H1 (cell line): ENCODE measurements at regions not wholly inside any gene's neighbourhood (a gene's known extent, or its start where the extent isn't known, plus 50 kb on each side); places are given as distances from the start of the nearest gene placed in this dataset.

Experiments
- CTCF ChIA-PET: fragments of 300-600 bp; sonication (Branson Sonifier 250); formaldehyde crosslinking; loops from one replicate; lab custom pipeline; 2021; ENCODE audit not compliant: partially characterized antibody; lab: Charles Lee
- POLR2A ChIA-PET: fragments of 300-600 bp; sonication (Branson Sonifier 250); formaldehyde crosslinking; loops from one replicate; lab custom pipeline; 2021; ENCODE audit warnings: inconsistent platforms; ENCODE audit not compliant: partially characterized antibody; lab: Charles Lee
- DNase-seq, 2 experiments: peaks; one replicate each; pipeline versions ENCODE4 v3.0.0 to v3.0.0-alpha.2; 2010 to 2022; ENCODE audit warnings: low spot score in 2 of 2, low read depth in 1 of 2, mixed read lengths in 1 of 2
- FAIRE-seq: peaks from 2 replicates; lab custom pipeline; 2011; peaks lifted over from hg19 to GRCh38; lab: Jason Lieb, UNC
- H2AFZ ChIP-seq: 2 replicates; pipeline ENCODE4 v1.8.1; 2012; ENCODE audit warnings: low read length, inconsistent platforms
- H2AK5ac ChIP-seq: 2 replicates; pipeline ENCODE4 v1.6.1; 2013; ENCODE audit warnings: low read depth, low read length
- H2BK120ac ChIP-seq: replicated peaks from 2 replicates; pipeline ENCODE3; 2013; ENCODE audit warnings: low read depth, low read length, inconsistent platforms
- H2BK12ac ChIP-seq: 2 replicates; pipeline ENCODE4 v1.6.1; 2013; ENCODE audit warnings: low read depth, low read length
- H2BK15ac ChIP-seq: 2 replicates; pipeline ENCODE4 v1.6.1; 2013; ENCODE audit warnings: low read length
- H2BK20ac ChIP-seq: 2 replicates; pipeline ENCODE4 v1.6.1; 2013; ENCODE audit warnings: low read length
- H2BK5ac ChIP-seq: 2 replicates; pipeline ENCODE4 v1.6.1; 2013; ENCODE audit warnings: low read depth, low read length
- H3K14ac ChIP-seq: 2 replicates; pipeline ENCODE4 v1.6.1; 2013; ENCODE audit warnings: inconsistent platforms; ENCODE audit not compliant: insufficient read length
- H3K18ac ChIP-seq: 2 replicates; pipeline ENCODE4 v1.6.1; 2013; ENCODE audit warnings: low read length; ENCODE audit errors: extremely low read depth
- H3K23ac ChIP-seq: 2 replicates; pipeline ENCODE4 v1.6.1; 2013; ENCODE audit warnings: inconsistent platforms; ENCODE audit not compliant: insufficient read length
- H3K23me2 ChIP-seq: 2 replicates; pipeline ENCODE4 v1.6.1; 2013; ENCODE audit warnings: low read depth, low read length
- H3K27ac ChIP-seq: 2 replicates; pipeline ENCODE4 v1.6.1; 2011; ENCODE audit warnings: low read depth, low read length, inconsistent platforms
- H3K27me3 ChIP-seq, 4 experiments: replicated peaks in 1 of 4; 1 replicate in 1 of 4; 2 replicates in 3 of 4; pipeline versions ENCODE4 v1.6.1 to v1.8.1; 2011 to 2013; ENCODE audit warnings: low read length in 3 of 4, mild to moderate bottlenecking in 3 of 4, inconsistent platforms in 2 of 4, mixed read lengths in 2 of 4, moderate library complexity in 1 of 4; ENCODE audit not compliant: control insufficient read depth in 3 of 4, insufficient read depth in 3 of 4; ENCODE audit errors: extremely low read depth in 1 of 4
- H3K36me3 ChIP-seq, 4 experiments: 2 replicates each; pipeline versions ENCODE4 v1.6.1 to v1.8.1; 2011 to 2013; ENCODE audit warnings: mild to moderate bottlenecking in 4 of 4, low read length in 3 of 4, moderate library complexity in 2 of 4, control low read depth in 1 of 4, inconsistent platforms in 1 of 4; ENCODE audit not compliant: insufficient read depth in 4 of 4, control insufficient read depth in 2 of 4
- H3K4ac ChIP-seq: replicated peaks from 2 replicates; pipeline ENCODE3; 2013; ENCODE audit warnings: low read length, low read depth, mixed read lengths, inconsistent platforms; ENCODE audit not compliant: insufficient read length
- H3K4me1 ChIP-seq, 4 experiments: replicated peaks in 1 of 4; 1 replicate in 1 of 4; 2 replicates in 3 of 4; pipeline versions ENCODE4 v1.6.1 to v1.8.1; 2011 to 2013; ENCODE audit warnings: low read length in 3 of 4, inconsistent platforms in 2 of 4, mixed read lengths in 1 of 4; ENCODE audit not compliant: insufficient read depth in 4 of 4, control insufficient read depth in 3 of 4
- H3K4me2 ChIP-seq, 2 experiments: 2 replicates each; pipeline versions ENCODE4 v1.6.1 to v1.8.1; 2011 to 2013; ENCODE audit warnings: low read depth in 2 of 2, low read length in 2 of 2, control low read depth in 1 of 2, inconsistent platforms in 1 of 2, mild to moderate bottlenecking in 1 of 2; ENCODE audit not compliant: insufficient read depth in 1 of 2
- H3K4me3 ChIP-seq, 4 experiments: fragments of 200-600, 300-600 bp in 1 of 4; sonication (generic), shearing (Covaris generic), sonication (Bioruptor Twin) in 1 of 4; 2 replicates each; pipeline versions ENCODE4 v1.5.1 to v1.8.1; 2011 to 2016; ENCODE audit warnings: low read length in 4 of 4, low read depth in 3 of 4, control low read depth in 2 of 4, inconsistent platforms in 2 of 4, mild to moderate bottlenecking in 2 of 4, mixed read lengths in 1 of 4, moderate library complexity in 1 of 4; ENCODE audit not compliant: insufficient read depth in 2 of 4; ENCODE audit errors: extremely low read depth in 1 of 4
- H3K56ac ChIP-seq: replicated peaks from 2 replicates; pipeline ENCODE3; 2013; ENCODE audit warnings: low read depth, mild to moderate bottlenecking, mixed read lengths, low read length, inconsistent platforms; ENCODE audit not compliant: insufficient read length
- H3K79me1 ChIP-seq: 2 replicates; pipeline ENCODE4 v1.6.1; 2013; ENCODE audit warnings: low read depth, low read length, control low read depth
- H3K79me2 ChIP-seq, 2 experiments: 2 replicates each; pipeline versions ENCODE4 v1.6.1 to v1.8.1; 2012 to 2013; ENCODE audit warnings: low read length in 2 of 2, mild to moderate bottlenecking in 2 of 2, inconsistent platforms in 1 of 2; ENCODE audit not compliant: insufficient read depth in 2 of 2, control insufficient read depth in 1 of 2
- H3K9ac ChIP-seq, 4 experiments: replicated peaks in 1 of 4; 1 replicate in 1 of 4; 2 replicates in 3 of 4; pipeline versions ENCODE4 v1.6.1 to v1.8.1; 2011 to 2013; ENCODE audit warnings: low read depth in 3 of 4, low read length in 3 of 4, control low read depth in 2 of 4, mild to moderate bottlenecking in 2 of 4, moderate library complexity in 2 of 4, inconsistent platforms in 1 of 4; ENCODE audit errors: extremely low read depth in 1 of 4
- H3K9me3 ChIP-seq, 2 experiments: 2 replicates each; pipeline versions ENCODE4 v1.6.1 to v1.8.1; 2012 to 2013; ENCODE audit warnings: mild to moderate bottlenecking in 2 of 2, moderate library complexity in 2 of 2, control low read depth in 1 of 2, inconsistent platforms in 1 of 2, low read depth in 1 of 2, low read length in 1 of 2, mixed read lengths in 1 of 2; ENCODE audit not compliant: insufficient read depth in 2 of 2
- H4K20me1 ChIP-seq, 2 experiments: replicated peaks in 1 of 2; 2 replicates each; pipeline versions ENCODE3 to v1.8.1; 2011 to 2013; ENCODE audit warnings: inconsistent platforms in 2 of 2, low read length in 2 of 2, mild to moderate bottlenecking in 1 of 2; ENCODE audit not compliant: insufficient read depth in 2 of 2, control insufficient read depth in 1 of 2
- H4K5ac ChIP-seq: 2 replicates; pipeline ENCODE4 v1.6.1; 2013; ENCODE audit warnings: low read length, low read depth, mixed read lengths, inconsistent platforms; ENCODE audit not compliant: insufficient read length
- H4K8ac ChIP-seq: 2 replicates; pipeline ENCODE4 v1.8.0; 2013; ENCODE audit warnings: mild to moderate bottlenecking, moderate library complexity, low read length, inconsistent platforms; ENCODE audit not compliant: insufficient read depth; ENCODE audit errors: extremely low read depth
- H4K91ac ChIP-seq: replicated peaks from 2 replicates; pipeline ENCODE3; 2013; ENCODE audit warnings: low read length, mixed read lengths, inconsistent platforms; ENCODE audit not compliant: insufficient read length
- BACH1 ChIP-seq: IDR thresholded peaks from 2 replicates; pipeline ENCODE4 v1.6.1; 2012; ENCODE audit warnings: low read length, improper control_type of control experiment
- EP300 ChIP-seq, 2 experiments: IDR thresholded peaks; 1 replicate in 1 of 2; 2 replicates in 1 of 2; pipeline ENCODE4 v1.6.1; 2011 to 2012; ENCODE audit warnings: low read depth in 2 of 2, low read length in 2 of 2, mild to moderate bottlenecking in 2 of 2, borderline replicate concordance in 1 of 2, inconsistent platforms in 1 of 2, moderate library complexity in 1 of 2
- POU5F1 ChIP-seq: IDR thresholded peaks from 2 replicates; pipeline ENCODE4 v1.6.1; 2011; ENCODE audit warnings: low read depth, mild to moderate bottlenecking, low read length, moderate library complexity
- RBBP5 ChIP-seq: IDR thresholded peaks from 2 replicates; pipeline ENCODE4 v1.7.1; 2012; ENCODE audit warnings: low read depth, mild to moderate bottlenecking, inconsistent platforms, low read length, moderate library complexity, borderline replicate concordance
- RXRA ChIP-seq: IDR thresholded peaks from 2 replicates; pipeline ENCODE4 v1.6.1; 2011; ENCODE audit warnings: low read depth, mild to moderate bottlenecking, low read length, moderate library complexity; ENCODE audit not compliant: insufficient read depth
- SP2 ChIP-seq: IDR thresholded peaks from 2 replicates; pipeline ENCODE4 v1.6.1; 2012; ENCODE audit warnings: mild to moderate bottlenecking, low read length, inconsistent platforms
- SUZ12 ChIP-seq: fragments of 200-600 bp; sonication (generic); IDR thresholded peaks from 2 replicates; pipeline ENCODE4 v1.6.1; 2012; ENCODE audit warnings: mild to moderate bottlenecking, inconsistent platforms, low read length, moderate library complexity, mixed read lengths
- TEAD4 ChIP-seq: IDR thresholded peaks from 2 replicates; pipeline ENCODE4 v1.6.1; 2012; ENCODE audit warnings: low read depth, low read length, inconsistent platforms, mixed read lengths
- USF2 ChIP-seq: IDR thresholded peaks from 2 replicates; pipeline ENCODE4 v1.6.1; 2011; ENCODE audit warnings: low read length, improper control_type of control experiment
- WGBS, 2 experiments: shearing (Covaris generic) in 1 of 2; methylation state at CpG; one replicate each; pipeline versions ENCODE4 v1.1.6 to v1.1.7; 2013 to 2015; ENCODE audit warnings: low lambda C conversion rate in 2 of 2, mixed read lengths in 2 of 2, inconsistent platforms in 1 of 2, low coverage in 1 of 2, missing lambda C conversion rate in 1 of 2; ENCODE audit not compliant: insufficient replicate concordance in 2 of 2, insufficient coverage in 1 of 2, insufficient read length in 1 of 2; ENCODE audit errors: extremely low coverage in 1 of 2, missing lambda C conversion rate in 1 of 2; 5-methylcytosine and 5-hydroxymethylcytosine counted together
- TF ChIP-seq, protein P1 (sequence below): IDR thresholded peaks from 2 replicates; pipeline ENCODE4 v1.6.1; 2012; ENCODE audit warnings: inconsistent platforms

GRCh38 chr1:4590756-4591155, 63.7 kb upstream of the AJAP1 start:
- no peak for FAIRE-seq
- Histone ChIP-seq H3K23me2 (no peaks in the 10 kb centered on the region), H4K91ac (no peak overlapping the region), H2BK12ac (no peak overlapping the region), H3K36me3 (no peaks in the 10 kb centered on the region), H4K20me1 (no peaks in the 10 kb centered on the region), H2BK120ac (no peak overlapping the region), H3K9me3 (no peaks in the 10 kb centered on the region), H4K5ac (no peak overlapping the region), H3K18ac (no peak overlapping the region)
- TF ChIP-seq USF2 = no peak
- no peak for TF ChIP-seq RBBP5
- TF ChIP-seq SUZ12 = no peak
- no peak for TF ChIP-seq BACH1
- TF ChIP-seq POU5F1 = no peak
- no peak for TF ChIP-seq SP2
- TF ChIP-seq EP300 (IDR thresholded peaks at IDR 0.05; ENCODE audit: borderline replicate concordance in 1 of 2, low read depth in 2 of 2, low read length in 2 of 2) = no peak
- TF ChIP-seq TEAD4 = no peak
- no peak for TF ChIP-seq RXRA
- TF ChIP-seq, protein P1, sequence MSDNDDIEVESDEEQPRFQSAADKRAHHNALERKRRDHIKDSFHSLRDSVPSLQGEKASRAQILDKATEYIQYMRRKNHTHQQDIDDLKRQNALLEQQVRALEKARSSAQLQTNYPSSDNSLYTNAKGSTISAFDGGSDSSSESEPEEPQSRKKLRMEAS = no peak
- TF ChIP-seq, all 59 proteins: peak for 0
- Histone ChIP-seq H3K27ac (no peak overlapping the region), H3K4me2 (no peak overlapping the region), H3K14ac (no peak overlapping the region), H3K4me1 (no peaks in the 10 kb centered on the region), H2BK5ac (no peak overlapping the region), H3K4ac (no peak overlapping the region), H3K56ac (no peak overlapping the region), H2AFZ (no peak overlapping the region), H3K27me3 (no peaks in the 10 kb centered on the region; a peak in 1 of 7 replicates), H4K8ac (no peak overlapping the region), H2BK20ac (no peak overlapping the region), H3K4me3 (no peak overlapping the region), H3K79me1 (no peaks in the 10 kb centered on the region), H3K23ac (no peak overlapping the region), H3K9ac (no peak overlapping the region), H2AK5ac (no peak overlapping the region), H3K79me2 (no peaks in the 10 kb centered on the region), H2BK15ac (no peak overlapping the region)
- ChIA-PET CTCF (interaction anchor here (0.6 kb wide), 1 partner anchor 68 kb away, joined by 4 read pairs; no protein-coding TSS in a partner anchor), POLR2A (no interaction called here)
- 91% methylated on average over 4 of the region's 4 CpGs; no CpG with 5 or more reads in 1 of the 2 experiments for WGBS, 2 experiments
- DNase-seq = no peak
